RWPE1 (cell line): ENCODE measurements at regions not wholly inside any gene's neighbourhood (a gene's known extent, or its start where the extent isn't known, plus 50 kb on each side); places are given as distances from the start of the nearest gene placed in this dataset.

Experiments used
- CTCF ChIA-PET: fragments of 350-600 bp; sonication (Branson Sonifier 250); formaldehyde crosslinking; extraction: SDS; loops from one replicate; lab custom pipeline; 2021; lab: Yijun Ruan, JAX
- POLR2A ChIA-PET: fragments of 400-600 bp; formaldehyde crosslinking; extraction: SDS; loops from one replicate; lab custom pipeline; 2020; ENCODE audit warnings: antibody characterized with exemption; ENCODE audit not compliant: low non-redundant PET; lab: Yijun Ruan, JAX
- DNase-seq: peaks from one replicate; pipeline ENCODE4 v3.0.0; 2012; ENCODE audit warnings: low spot score
- H3K27ac ChIP-seq: fragments of 450-650 bp; 2 replicates; pipeline ENCODE4 v1.5.1; 2017
- TF ChIP-seq, protein P1 (sequence below): fragments of 450-650 bp; conservative IDR thresholded peaks from 2 replicates; pipeline ENCODE4 v1.5.1; 2017; ENCODE audit warnings: low read depth, mild to moderate bottlenecking

- no peak for DNase-seq
- TF ChIP-seq, protein P1, sequence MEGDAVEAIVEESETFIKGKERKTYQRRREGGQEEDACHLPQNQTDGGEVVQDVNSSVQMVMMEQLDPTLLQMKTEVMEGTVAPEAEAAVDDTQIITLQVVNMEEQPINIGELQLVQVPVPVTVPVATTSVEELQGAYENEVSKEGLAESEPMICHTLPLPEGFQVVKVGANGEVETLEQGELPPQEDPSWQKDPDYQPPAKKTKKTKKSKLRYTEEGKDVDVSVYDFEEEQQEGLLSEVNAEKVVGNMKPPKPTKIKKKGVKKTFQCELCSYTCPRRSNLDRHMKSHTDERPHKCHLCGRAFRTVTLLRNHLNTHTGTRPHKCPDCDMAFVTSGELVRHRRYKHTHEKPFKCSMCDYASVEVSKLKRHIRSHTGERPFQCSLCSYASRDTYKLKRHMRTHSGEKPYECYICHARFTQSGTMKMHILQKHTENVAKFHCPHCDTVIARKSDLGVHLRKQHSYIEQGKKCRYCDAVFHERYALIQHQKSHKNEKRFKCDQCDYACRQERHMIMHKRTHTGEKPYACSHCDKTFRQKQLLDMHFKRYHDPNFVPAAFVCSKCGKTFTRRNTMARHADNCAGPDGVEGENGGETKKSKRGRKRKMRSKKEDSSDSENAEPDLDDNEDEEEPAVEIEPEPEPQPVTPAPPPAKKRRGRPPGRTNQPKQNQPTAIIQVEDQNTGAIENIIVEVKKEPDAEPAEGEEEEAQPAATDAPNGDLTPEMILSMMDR = no peak
- H3K27ac ChIP-seq = no peak overlapping the region
- POLR2A ChIA-PET = no interaction called here
- CTCF ChIA-PET = no interaction called here
Observed at GRCh38 chr5:2487152-2487763, 264.2 kb downstream of the IRX2 start.

DNA sequence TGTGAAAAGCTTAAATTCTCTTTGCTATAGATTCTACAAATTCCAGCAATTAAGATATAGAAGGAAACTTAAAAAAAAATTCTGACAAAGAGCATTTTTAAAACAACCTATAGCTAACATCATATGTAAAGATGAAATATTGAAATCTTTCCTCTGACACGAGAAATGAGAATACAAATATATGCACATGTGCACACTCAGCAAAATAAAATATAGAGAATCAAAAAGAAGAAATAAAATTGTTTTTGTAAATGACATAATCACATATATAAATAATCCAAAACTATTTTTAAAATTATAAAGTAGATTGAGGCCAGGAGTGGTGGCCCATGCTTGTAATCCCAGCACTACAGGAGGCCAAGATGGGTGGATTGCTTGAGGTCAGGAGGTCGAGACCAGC is 265.1 kb downstream of the IRX2 start:
- ChIA-PET POLR2A (no interaction called here), CTCF (interaction anchor here (0.7 kb wide), 1 partner anchor 20 kb away, joined by 10 read pairs; no protein-coding TSS in a partner anchor)
- TF ChIP-seq, protein P1 = no peak
- no peak for DNase-seq
- no peak overlapping the region for H3K27ac ChIP-seq

- POLR2A ChIA-PET = no interaction called here
- DNase-seq = no peak
- CTCF ChIA-PET = no interaction called here
- H3K27ac ChIP-seq = no peak overlapping the region
- TF ChIP-seq, protein P1 = no peak
Observed at GRCh38 chr5:2482778-2483177, 268.7 kb downstream of the IRX2 start.

GRCh38 chr5:2480871-2481270 is 270.6 kb downstream of the IRX2 start:
- no peak overlapping the region for H3K27ac ChIP-seq
- CTCF ChIA-PET = interaction anchor here (0.5 kb wide), 1 partner anchor 1078 kb away, joined by 3 read pairs; no protein-coding TSS in a partner anchor
- TF ChIP-seq, protein P1 = no peak
- DNase-seq = no peak
- POLR2A ChIA-PET = no interaction called here

DNA sequence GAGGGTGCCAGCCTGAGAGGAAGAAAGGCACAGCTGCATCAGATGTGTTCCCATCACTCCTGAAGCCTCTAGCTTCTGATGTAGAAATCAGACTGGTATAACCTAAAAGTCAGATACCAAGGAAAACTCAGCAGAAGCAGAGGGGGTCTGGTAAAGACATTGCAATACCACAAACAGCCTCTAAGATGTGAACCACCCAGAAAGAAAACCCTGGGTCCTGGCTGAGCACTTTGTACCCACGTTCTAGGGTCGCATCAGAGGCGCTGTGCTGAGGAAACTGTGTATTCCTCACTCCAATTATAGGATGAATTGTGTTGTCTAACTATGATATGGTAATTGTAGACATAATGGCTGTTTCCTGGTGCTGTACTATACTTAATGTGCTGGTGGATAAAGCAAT is 275.6 kb downstream of the IRX2 start:
- POLR2A ChIA-PET = no interaction called here
- DNase-seq = no peak
- TF ChIP-seq, protein P1 = no peak
- H3K27ac ChIP-seq = no peak overlapping the region
- CTCF ChIA-PET = interaction anchor here (0.8 kb wide), 1 partner anchor 10 kb away, joined by 3 read pairs; no protein-coding TSS in a partner anchor

GRCh38 chr5:2472670-2473069 is 278.8 kb downstream of the IRX2 start:
- POLR2A ChIA-PET = no interaction called here
- H3K27ac ChIP-seq = no peak overlapping the region
- CTCF ChIA-PET = no interaction called here
- TF ChIP-seq, protein P1 = no peak
- no peak for DNase-seq
